ELF-1 (cell line): ENCODE measurements at regions not wholly inside any gene's neighbourhood (a gene's known extent, or its start where the extent isn't known, plus 50 kb on each side); places are given as distances from the start of the nearest gene placed in this dataset.

Experiments used
- DNase-seq: peaks from one replicate; pipeline ENCODE4 v3.0.0-alpha.2; 2016; ENCODE audit warnings: low read depth, low spot score

- DNase-seq = no peak
These were observed 80.5 kb downstream of the FASTKD2 start for GRCh38 chr2:206845877-206846276.

DNA sequence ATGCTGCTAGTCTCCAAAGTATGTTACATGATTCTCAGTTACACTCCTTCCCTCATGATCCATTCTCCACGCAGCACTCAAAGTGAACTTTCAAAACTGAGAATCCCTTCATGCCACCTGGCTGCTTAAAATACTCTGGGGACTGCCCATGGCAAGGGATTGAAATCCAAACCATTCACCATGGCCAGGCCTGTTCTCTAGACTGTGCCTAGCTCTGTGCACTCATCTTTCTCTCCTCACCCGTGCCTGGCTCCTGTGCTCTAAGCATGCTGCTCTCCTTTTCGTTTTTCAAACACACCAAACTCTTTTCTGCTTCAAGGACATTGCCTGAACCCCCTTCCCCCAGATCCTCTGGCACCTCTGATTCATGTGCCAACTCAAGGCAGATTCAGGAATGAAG, 80.9 kb downstream of the FASTKD2 start:
- DNase-seq = no peak

- no peak for DNase-seq
These were observed 81.8 kb downstream of the FASTKD2 start for GRCh38 chr2:206846981-206847834.

GRCh38 chr2:206850369-206850768, 85.0 kb downstream of the FASTKD2 start:
- no peak for DNase-seq

- DNase-seq = no peak
These were observed 86.1 kb downstream of the FASTKD2 start for GRCh38 chr2:206851521-206851920.

DNA sequence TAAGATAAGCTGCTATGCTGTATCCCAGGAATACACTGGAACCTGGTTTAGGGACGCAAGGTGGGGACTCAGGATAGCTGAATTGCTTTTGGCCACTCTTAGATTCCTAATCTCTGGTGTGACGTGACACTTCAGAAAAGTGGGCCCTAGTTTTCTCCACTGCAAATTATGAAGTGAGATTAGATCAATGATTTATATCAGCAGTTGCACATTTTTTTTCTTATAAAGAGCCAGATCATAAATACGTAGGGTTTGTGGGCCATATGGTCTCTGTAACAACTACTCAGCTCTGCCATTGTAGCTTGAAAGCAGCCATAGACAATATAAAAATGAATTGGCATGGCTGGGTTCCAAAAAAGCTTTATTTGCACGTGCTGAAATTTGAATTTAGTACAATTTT, 85.4 kb upstream of the CPO start:
- DNase-seq = no peak

- DNase-seq = no peak
These were observed 83.5 kb upstream of the CPO start for GRCh38 chr2:206855585-206856433.

- no peak for DNase-seq
These were observed 82.8 kb upstream of the CPO start for GRCh38 chr2:206856513-206856912.

DNA sequence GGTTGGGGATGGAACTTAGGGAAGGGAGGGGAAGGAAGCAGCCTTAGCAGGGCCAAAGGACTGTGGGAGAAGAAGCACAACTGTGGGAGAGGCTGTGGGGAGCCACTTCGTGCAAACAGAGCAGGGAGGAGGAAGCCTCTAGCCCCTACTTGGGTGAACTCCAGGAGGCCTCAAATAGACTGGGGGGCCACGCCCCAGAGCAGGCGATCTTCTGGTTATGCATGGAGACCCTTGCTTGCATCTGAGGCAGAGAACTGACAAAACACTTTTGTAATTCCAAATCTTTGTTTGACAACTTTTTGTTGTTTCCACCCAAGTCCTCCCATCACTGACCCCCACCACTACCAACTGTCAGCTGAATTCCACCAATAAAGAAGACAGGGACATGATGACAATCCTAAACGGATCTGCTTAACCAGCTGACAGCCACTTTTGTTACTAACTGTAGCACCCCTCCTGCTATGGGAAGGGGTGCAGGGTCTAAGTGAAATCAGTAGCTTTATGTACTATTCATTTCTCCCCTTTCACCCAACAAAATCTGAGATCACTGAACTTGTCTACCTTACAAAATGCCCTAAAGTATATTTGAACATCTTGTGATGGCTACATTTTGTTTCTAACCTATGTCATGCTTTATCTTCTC, 80.5 kb upstream of the CPO start:
- DNase-seq = no peak

DNA sequence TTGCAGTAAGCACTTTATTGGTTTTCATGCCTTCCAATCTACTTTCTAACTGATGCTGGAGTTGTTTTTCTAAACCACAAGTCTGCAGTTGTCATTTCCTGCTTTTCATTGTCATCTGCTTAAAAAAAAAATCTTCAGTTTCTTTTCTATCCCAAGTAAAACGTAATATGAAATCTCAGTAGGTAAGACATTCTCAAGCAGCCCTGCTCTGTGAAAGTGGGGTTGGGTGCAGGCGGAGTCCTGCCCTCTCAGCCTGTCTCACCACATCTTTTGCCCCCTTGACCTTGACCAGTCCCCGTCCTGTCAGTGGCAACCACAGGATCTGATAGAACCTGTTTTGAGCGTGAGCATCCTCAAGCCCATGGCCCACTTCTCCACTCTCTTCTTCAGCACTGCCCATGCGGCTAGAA, 80.0 kb upstream of the CPO start:
- no peak for DNase-seq

DNA sequence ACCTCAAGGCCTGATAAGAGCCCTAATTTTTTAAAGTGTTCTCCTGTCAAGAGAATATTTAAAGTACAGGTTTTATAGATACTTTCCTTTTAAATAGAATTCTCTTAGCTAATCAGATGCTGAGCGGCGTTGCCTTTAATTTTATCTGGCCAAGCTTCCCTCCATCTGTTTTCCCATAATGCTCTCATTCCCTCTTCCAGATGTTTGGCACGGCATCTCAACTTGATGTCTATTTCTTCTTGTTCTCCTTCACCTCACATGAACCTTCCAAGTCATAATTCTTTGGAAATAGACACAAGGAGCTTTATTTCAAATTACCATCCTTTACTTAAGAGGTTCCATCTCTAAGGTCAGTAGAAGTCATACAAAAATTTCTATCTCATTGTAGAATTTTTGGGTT, 76.1 kb upstream of the CPO start:
- DNase-seq = no peak

DNA sequence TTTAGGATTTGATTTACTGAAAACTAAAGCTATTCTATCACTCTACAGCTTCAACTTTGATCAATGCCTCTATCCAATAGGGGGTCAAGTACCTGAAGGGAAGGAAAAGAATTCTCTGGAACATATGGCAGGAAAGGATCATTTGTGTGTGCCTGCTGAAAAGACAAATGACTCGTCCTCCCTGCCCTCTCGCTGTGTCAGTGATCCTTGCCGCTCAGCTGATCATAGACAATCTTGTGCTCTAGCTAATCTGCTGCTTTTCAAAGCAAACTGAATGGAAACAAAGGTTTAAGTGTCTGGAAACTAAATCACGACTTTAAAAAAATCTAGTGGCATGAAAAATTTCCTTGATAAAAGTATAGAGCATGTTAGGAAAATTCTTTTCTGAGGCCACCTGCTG, 75.6 kb upstream of the CPO start:
- DNase-seq = no peak

DNA sequence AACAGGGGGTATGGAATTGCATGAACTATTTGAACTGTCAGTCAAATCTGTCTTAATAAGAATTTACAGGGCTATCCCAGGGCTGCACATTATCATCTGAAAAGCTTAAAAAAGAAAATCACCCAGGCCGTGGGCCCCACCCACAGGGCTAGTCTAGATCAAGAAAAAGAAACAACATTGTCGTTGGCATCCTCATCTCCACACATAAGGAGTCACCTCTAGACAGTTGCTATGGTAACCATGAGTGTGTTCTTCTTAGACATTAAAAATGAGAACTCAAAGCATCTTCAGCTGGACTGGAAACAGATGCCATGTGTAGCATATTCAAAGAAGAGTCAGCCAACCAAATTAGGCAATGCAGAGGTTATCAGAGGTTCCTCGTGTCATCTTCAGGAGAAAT, 72.3 kb upstream of the CPO start:
- DNase-seq = no peak

DNA sequence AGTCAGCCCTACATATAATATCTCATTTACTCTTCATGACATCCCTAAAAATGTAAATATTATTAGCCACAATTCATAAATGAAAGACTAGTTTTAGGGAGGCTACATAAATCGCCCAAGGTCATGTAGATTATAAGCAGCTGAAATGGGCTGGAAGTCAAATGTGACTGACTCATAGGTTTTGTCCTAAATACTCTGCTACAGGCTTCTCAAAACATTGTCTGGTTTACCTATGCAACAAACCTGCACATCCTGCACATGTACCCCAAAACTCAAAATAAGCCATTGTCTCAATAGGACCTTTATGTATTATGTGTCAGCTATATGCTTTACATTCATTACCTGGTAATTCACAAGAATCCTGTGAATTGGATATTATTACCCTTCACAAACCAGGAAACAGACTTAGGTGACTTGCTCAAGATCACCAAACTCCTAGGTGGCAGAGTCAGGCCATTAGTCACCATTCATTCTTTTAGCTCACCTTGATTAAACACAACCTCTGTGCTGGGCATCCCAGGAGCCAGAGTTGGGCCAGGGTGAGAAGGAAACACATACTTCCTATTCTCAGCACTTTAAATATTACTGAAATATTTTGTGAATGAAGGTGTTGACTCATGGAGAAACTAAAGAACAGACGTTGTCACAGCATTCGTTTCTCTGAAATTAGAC, 69.4 kb upstream of the CPO start:
- no peak for DNase-seq

GRCh38 chr2:206873423-206873822, 65.9 kb upstream of the CPO start:
- DNase-seq = no peak

DNA sequence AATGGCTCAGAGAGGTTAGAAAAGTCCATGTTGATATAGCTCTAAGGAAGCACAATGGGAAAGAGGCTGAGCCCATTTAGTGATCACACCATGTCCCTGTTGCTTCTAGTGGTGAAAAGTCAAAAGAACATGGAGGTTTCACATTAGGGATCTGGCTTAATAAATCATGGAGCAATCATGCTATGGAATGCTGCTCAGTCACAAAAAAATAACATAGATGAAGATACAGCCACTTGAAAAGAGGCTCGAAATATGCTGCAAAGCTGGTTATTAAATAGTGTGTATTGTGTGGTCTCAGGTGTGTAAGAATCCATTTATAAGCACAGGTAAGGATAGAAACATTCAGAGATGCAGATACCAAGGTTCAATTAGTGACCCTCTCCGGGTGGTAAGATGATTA, 63.6 kb upstream of the CPO start:
- DNase-seq = no peak

DNA sequence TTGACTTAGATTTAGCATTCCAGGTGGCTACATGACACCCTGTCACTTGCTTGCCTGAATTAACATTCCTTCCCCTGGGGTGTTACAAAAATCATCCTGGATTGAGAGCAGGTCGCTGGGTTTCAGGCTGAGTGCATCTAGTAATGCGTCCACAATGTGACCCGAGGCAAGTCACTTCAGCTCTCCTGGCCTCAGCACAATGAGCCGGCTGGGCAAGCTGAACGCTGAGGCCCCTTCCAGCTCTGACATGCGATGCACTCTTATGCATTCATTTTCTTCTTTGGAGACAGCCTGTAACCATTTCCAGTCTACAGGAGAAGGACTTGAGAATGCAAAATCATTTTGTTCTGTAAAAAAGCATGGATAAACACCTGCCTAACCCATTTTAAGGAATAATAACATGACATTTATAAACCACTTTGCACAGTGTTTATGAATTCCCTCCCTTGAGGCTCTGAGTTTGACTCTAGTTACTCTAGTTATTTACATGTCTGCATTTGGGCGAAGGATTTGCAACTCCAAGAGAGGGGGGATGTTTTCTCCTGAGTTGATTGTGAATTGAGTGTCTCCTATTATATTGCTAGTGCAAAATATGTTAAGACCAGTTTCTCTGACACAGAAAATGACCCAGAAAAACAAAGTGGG, 63.0 kb upstream of the CPO start:
- peak; percentile 80 for DNase-seq

GRCh38 chr2:206881708-206882410, 57.5 kb upstream of the CPO start:
- no peak for DNase-seq

- no peak for DNase-seq
These were observed 52.6 kb upstream of the CPO start for GRCh38 chr2:206886696-206887095.

- DNase-seq = no peak
These were observed 51.6 kb upstream of the CPO start for GRCh38 chr2:206887745-206888144.
